B cell (primary cell): ENCODE measurements at regions not wholly inside any gene's neighbourhood (a gene's known extent, or its start where the extent isn't known, plus 50 kb on each side); places are given as distances from the start of the nearest gene placed in this dataset.

Experiments
- ATAC-seq: fragments of 200-7000 bp; cut with Tn5 transposase; one replicate; pipeline ENCODE4 v1.10.0; 2021; ENCODE audit warnings: low read depth, mild to moderate bottlenecking, moderate number of reproducible peaks, moderate library complexity
- CTCF ChIA-PET: fragments of 350-600 bp; sonication (Branson Sonifier 250); formaldehyde crosslinking; loops from one replicate; lab custom pipeline; 2021; ENCODE audit warnings: antibody characterized with exemption, inconsistent platforms; lab: Charles Lee
- POLR2A ChIA-PET: fragments of 350-600 bp; sonication (Branson Sonifier 250); formaldehyde crosslinking; loops from one replicate; lab custom pipeline; 2021; ENCODE audit warnings: antibody characterized with exemption; lab: Charles Lee
- DNase-seq: peaks from one replicate; pipeline ENCODE4 v3.0.0; 2013
- H2AFZ ChIP-seq: 2 replicates; pipeline ENCODE4 v1.6.1; 2012; ENCODE audit warnings: mild to moderate bottlenecking, low read depth, low read length; ENCODE audit not compliant: insufficient read depth, poor library complexity, severe bottlenecking
- H3K27ac ChIP-seq, 2 donors: 1 replicate in 1 of 2; 2 replicates in 1 of 2; pipeline ENCODE4 v1.5.1; 2012 to 2013; ENCODE audit warnings: low read length in 2 of 2, mild to moderate bottlenecking in 2 of 2, moderate library complexity in 1 of 2
- H3K27me3 ChIP-seq, 4 experiments: fragments of 200-600 bp in 1 of 4; sonication (generic) in 1 of 4; replicated peaks in 1 of 4; 1 replicate in 2 of 4; 2 replicates in 2 of 4; pipeline versions ENCODE4 v1.6.1 to v1.7.0; 2013 to 2016; ENCODE audit warnings: low read length in 3 of 4, mild to moderate bottlenecking in 2 of 4, mixed read lengths in 1 of 4, moderate library complexity in 1 of 4; ENCODE audit not compliant: insufficient read depth in 4 of 4, control insufficient read depth in 3 of 4; ENCODE audit errors: control extremely low read depth in 1 of 4
- H3K36me3 ChIP-seq, 2 experiments: replicated peaks in 1 of 2; 1 replicate in 1 of 2; 2 replicates in 1 of 2; pipeline versions ENCODE4 v1.6.1 to v1.7.1; 2013; ENCODE audit warnings: low read length in 1 of 2; ENCODE audit not compliant: insufficient read depth in 2 of 2, control insufficient read depth in 1 of 2; ENCODE audit errors: control extremely low read depth in 1 of 2, extremely low read depth in 1 of 2
- H3K4me1 ChIP-seq, 2 donors: fragments of 200-600 bp in 1 of 2; sonication (generic) in 1 of 2; 1 replicate in 1 of 2; 2 replicates in 1 of 2; pipeline versions ENCODE4 v1.5.1 to v1.6.1; 2013 to 2017; ENCODE audit warnings: low read length in 2 of 2; ENCODE audit not compliant: control insufficient read depth in 2 of 2, insufficient read depth in 2 of 2
- H3K4me2 ChIP-seq: replicated peaks from 2 replicates; pipeline ENCODE3; 2012; ENCODE audit warnings: mild to moderate bottlenecking, low read depth, low read length; ENCODE audit not compliant: poor library complexity, severe bottlenecking
- H3K4me3 ChIP-seq, 5 experiments: fragments of 200-600 bp in 1 of 5; sonication (generic) in 1 of 5; 1 replicate in 3 of 5; 2 replicates in 2 of 5; pipeline versions ENCODE4 v1.5.1 to v1.7.0; 2011 to 2016; ENCODE audit warnings: low read length in 4 of 5, mild to moderate bottlenecking in 4 of 5, low read depth in 2 of 5, control low read depth in 1 of 5, moderate library complexity in 1 of 5; ENCODE audit not compliant: insufficient read depth in 1 of 5; ENCODE audit errors: control extremely low read depth in 1 of 5, extremely low read depth in 1 of 5
- H3K79me2 ChIP-seq: fragments of 200-600 bp; sonication (generic); one replicate; pipeline ENCODE4 v1.6.0; 2016; ENCODE audit warnings: low read length; ENCODE audit not compliant: control insufficient read depth, insufficient read depth
- H3K9ac ChIP-seq: fragments of 200-600 bp; sonication (generic); 2 replicates; pipeline ENCODE4 v1.6.1; 2017; ENCODE audit warnings: mild to moderate bottlenecking, low read length, moderate library complexity
- H3K9me3 ChIP-seq, 3 donors: one replicate each; pipeline versions ENCODE4 v1.6.1 to v1.7.1; 2013; ENCODE audit warnings: low read length in 2 of 3; ENCODE audit not compliant: control insufficient read depth in 2 of 3, insufficient read depth in 1 of 3; ENCODE audit errors: control extremely low read depth in 1 of 3
- H4K20me1 ChIP-seq: 2 replicates; pipeline ENCODE4 v1.6.0; 2012; ENCODE audit warnings: mild to moderate bottlenecking, low read length; ENCODE audit not compliant: insufficient read depth, control insufficient read depth, poor library complexity, severe bottlenecking
- H3K27ac Mint-ChIP-seq: one replicate; pipeline ENCODE4 v1.8.0; 2021; ENCODE audit warnings: mixed read lengths
- H3K27me3 Mint-ChIP-seq: one replicate; pipeline ENCODE4 v1.8.0; 2021; ENCODE audit warnings: mixed read lengths
- H3K4me1 Mint-ChIP-seq: one replicate; pipeline ENCODE4 v1.8.0; 2021; ENCODE audit warnings: mixed read lengths
- H3K4me3 Mint-ChIP-seq: one replicate; pipeline ENCODE4 v1.8.0; 2021; ENCODE audit warnings: mixed read lengths
- H3K9me3 Mint-ChIP-seq: one replicate; pipeline ENCODE4 v1.8.0; 2022; ENCODE audit warnings: mixed read lengths; ENCODE audit not compliant: insufficient read depth
- EZH2 ChIP-seq: IDR thresholded peaks from 2 replicates; pipeline ENCODE4 v1.6.1; 2012; ENCODE audit warnings: borderline replicate concordance, low read depth, mild to moderate bottlenecking, moderate library complexity, low read length; ENCODE audit not compliant: insufficient read depth, poor library complexity, severe bottlenecking
- WGBS: methylation state at CpG from one replicate; pipeline ENCODE4 v1.1.5; 2013; ENCODE audit warnings: missing lambda C conversion rate; ENCODE audit not compliant: insufficient coverage; 5-methylcytosine and 5-hydroxymethylcytosine counted together
- intact Hi-C: fragments of 100-400 bp; cut with micrococcal nuclease; formaldehyde crosslinking; loops from one replicate; pipeline ENCODE4 v1.10.0; 2022
- TF ChIP-seq, protein P1 (sequence below): fragments of 200-600 bp; IDR thresholded peaks from one replicate; pipeline ENCODE4 v1.8.0; 2022; ENCODE audit warnings: antibody characterized with exemption, mild to moderate bottlenecking

DNA sequence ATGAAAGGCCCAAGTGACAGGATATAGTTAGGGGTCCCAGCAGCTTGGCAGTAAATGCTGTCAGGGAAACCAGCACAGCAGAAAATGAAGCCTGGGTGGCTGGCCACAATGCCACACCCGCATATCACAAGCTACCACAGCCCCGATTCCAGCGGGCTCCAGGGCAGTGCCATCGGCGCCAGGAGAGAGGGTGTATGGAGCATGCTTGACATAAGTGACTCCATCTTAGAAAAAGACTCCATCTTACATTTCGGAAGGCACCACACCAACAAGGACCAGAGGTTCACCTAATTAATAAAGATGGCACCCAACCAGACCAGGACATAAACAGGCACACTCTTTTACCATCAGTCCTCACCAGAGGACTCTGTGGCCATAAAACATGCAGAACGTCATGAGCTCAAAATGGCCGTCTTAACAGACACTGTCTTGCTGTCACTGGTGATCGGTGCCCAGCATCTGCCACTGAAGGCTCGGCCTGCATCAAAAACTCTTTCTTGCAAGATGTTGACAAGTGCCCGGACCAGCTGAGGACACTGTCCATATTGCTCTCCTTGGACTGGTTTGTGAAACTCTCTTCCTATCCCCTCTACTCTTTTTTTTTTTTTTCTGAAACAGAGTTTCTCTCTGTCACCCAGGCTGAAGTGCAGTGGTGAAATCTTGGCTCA is 67.4 kb upstream of the SPIN1 start:
- Mint-ChIP-seq H3K27ac (no peak overlapping the region), H3K27me3 (no peaks in the 10 kb centered on the region), H3K9me3 (no peaks in the 10 kb centered on the region), H3K4me1 (peaks cover 14% of the 10 kb centered on the region), H3K4me3 (no peak overlapping the region)
- intact Hi-C loops: no loop called here
- H3K9ac ChIP-seq: no peak overlapping the region
- DNase-seq (no peak), ATAC-seq (no peak)
- WGBS: 98% methylated on average over 7 of the region's 11 CpGs
- no peaks in the 10 kb centered on the region for H3K9me3 ChIP-seq
- H3K27ac ChIP-seq: no peak overlapping the region
- no peaks in the 10 kb centered on the region for H3K36me3 ChIP-seq
- H3K79me2 ChIP-seq: no peaks in the 10 kb centered on the region
- H3K4me2 ChIP-seq: no peak overlapping the region
- CTCF ChIA-PET: no interaction called here
- H2AFZ ChIP-seq: no peak overlapping the region
- no peaks in the 10 kb centered on the region for H3K27me3 ChIP-seq
- TF ChIP-seq, protein P1, sequence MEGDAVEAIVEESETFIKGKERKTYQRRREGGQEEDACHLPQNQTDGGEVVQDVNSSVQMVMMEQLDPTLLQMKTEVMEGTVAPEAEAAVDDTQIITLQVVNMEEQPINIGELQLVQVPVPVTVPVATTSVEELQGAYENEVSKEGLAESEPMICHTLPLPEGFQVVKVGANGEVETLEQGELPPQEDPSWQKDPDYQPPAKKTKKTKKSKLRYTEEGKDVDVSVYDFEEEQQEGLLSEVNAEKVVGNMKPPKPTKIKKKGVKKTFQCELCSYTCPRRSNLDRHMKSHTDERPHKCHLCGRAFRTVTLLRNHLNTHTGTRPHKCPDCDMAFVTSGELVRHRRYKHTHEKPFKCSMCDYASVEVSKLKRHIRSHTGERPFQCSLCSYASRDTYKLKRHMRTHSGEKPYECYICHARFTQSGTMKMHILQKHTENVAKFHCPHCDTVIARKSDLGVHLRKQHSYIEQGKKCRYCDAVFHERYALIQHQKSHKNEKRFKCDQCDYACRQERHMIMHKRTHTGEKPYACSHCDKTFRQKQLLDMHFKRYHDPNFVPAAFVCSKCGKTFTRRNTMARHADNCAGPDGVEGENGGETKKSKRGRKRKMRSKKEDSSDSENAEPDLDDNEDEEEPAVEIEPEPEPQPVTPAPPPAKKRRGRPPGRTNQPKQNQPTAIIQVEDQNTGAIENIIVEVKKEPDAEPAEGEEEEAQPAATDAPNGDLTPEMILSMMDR: no peak
- TF ChIP-seq EZH2: no peak
- POLR2A ChIA-PET: no interaction called here
- H3K4me1 ChIP-seq: peaks cover 7 to 8% of the 10 kb centered on the region in 2 donors
- H3K4me3 ChIP-seq: no peak overlapping the region
- no peaks in the 10 kb centered on the region for H4K20me1 ChIP-seq

- H4K20me1 ChIP-seq: no peaks in the 10 kb centered on the region
- no peaks in the 10 kb centered on the region for H3K79me2 ChIP-seq
- no peak overlapping the region for H3K27ac Mint-ChIP-seq
- ATAC-seq: no peak
- H3K27ac ChIP-seq: no peak overlapping the region
- no peaks in the 10 kb centered on the region for H3K9me3 Mint-ChIP-seq
- H3K4me2 ChIP-seq: no peak overlapping the region
- H3K9me3 ChIP-seq: no peaks in the 10 kb centered on the region
- H3K9ac ChIP-seq: no peak overlapping the region
- ChIA-PET CTCF (no interaction called here), POLR2A (no interaction called here)
- no peak overlapping the region for H2AFZ ChIP-seq
- intact Hi-C loops: no loop called here
- no peaks in the 10 kb centered on the region for H3K36me3 ChIP-seq
- no peak overlapping the region for H3K4me3 ChIP-seq
- no peak for TF ChIP-seq EZH2
- TF ChIP-seq, protein P1: no peak
- H3K4me1 Mint-ChIP-seq: peaks cover 14% of the 10 kb centered on the region
- WGBS: 88% methylated on average over 5 of the region's 6 CpGs
- no peak for DNase-seq
- H3K4me1 ChIP-seq: peaks cover 7 to 8% of the 10 kb centered on the region in 2 donors
- H3K27me3 ChIP-seq: no peaks in the 10 kb centered on the region
- no peak overlapping the region for H3K4me3 Mint-ChIP-seq
- H3K27me3 Mint-ChIP-seq: no peaks in the 10 kb centered on the region
These were observed 68.1 kb upstream of the SPIN1 start for GRCh38 chr9:88319936-88320747.
